GM21737 (cell line): ENCODE measurements at regions not wholly inside any gene's neighbourhood (a gene's known extent, or its start where the extent isn't known, plus 50 kb on each side); places are given as distances from the start of the nearest gene placed in this dataset.

Experiments
- ATAC-seq: cut with Tn5 transposase; IDR thresholded peaks from one replicate; pipeline ENCODE4 v1.9.1; 2021; ENCODE audit warnings: mild to moderate bottlenecking, moderate library complexity; ENCODE audit not compliant: unreplicated experiment

DNA sequence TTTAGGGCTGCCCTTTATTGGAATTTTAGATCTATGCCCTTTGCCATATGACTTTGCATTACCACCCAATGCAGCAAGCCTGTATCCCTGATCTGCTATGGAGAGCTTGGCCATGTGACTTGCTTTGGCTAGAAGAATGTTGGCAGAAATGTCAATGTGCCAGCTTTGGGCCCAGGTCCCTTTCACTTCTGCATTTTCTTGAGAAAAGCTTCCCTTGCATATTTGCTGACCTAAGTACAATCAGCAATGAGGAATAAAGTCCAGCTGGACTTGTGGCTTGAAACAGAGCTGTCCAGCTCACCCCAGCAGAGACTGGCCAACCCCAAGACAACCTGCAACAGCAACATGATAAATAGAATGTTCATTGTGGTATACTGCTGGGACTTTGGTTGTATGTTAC, 135.9 kb downstream of the PAH start:
- ATAC-seq = no peak

DNA sequence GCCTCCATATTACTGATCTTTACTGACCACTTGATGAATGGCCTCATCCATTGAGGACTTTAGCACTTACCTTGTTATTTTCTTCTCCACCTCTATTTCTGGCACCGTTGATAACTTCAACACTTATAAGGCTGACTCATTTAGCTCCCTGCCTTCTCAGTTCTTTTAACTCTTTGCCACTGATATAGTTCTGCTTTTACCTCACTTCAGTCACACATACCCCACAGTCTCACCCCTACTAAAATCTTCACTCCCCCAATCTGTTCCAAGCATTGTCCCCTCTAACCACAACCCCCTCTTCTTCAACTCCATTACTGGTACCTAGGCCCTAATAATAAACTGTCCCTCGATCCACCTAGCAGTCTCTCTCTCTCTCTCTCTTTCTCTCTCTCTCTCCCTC, 141.0 kb downstream of the PAH start:
- ATAC-seq = no peak

DNA sequence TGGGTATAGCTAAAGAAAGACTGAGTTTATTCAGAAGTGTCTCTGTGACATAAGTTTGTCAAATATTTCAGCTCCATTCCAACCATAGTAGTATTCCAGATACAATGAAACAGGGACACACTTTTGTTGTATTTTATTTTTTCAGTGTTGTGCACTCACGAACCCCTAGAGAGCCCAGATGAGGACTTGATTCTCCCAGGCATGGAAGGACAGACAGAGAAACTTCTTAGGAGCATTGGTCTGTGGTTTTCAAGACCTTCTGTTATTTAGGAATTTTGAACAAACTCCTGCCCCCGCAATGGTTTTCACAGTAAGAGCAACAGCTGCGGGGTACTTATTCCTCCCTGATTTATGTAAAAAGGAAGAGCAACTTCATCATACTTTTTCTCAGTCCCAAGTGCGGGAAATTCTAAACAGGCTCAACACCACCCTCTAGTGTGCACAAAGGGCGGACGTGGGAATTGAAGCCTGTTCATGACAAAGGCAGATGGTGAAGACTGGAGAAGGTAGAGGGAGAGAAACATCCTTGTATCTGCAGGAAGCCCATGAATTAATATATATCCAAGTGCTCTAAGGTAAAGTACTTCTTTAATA, 147.6 kb downstream of the PAH start:
- no peak for ATAC-seq

DNA sequence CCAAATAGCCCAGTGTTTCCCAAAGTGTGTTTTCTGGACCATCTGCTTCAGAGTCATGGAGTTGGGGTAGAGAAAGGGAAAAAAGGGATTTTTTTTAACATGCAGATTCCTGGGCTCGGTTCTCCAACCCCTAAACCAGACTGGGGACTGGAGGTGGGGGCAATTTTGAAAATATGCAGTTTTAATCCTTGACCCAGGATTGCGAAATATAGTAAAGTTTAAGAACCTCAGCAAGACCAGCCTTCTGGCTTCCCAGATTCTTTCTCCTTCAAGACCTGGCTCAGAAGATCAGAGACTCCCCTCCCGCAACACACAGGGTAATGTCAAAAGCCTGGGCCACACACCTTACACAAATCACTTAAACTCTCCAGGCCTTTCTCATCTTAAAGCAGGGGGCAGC, 150.1 kb downstream of the PAH start:
- no peak for ATAC-seq

DNA sequence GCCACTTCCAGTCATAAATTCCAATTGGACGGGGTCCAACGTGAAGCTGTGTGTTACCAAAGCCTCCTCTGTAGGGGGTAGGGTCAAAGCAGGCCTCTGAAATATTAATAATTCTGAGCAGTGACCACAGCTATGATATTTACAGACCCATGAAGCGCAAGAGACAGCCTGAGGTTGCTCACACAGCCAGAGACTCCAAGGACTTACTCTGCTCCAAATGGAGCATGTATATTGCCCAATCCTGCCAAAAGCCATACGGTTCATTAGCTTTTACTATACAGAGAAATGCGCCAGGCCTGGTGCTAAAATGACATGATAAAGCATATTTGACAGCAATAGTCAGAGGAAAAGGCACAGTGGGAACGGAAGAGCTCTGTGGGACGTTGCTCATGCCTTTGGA, 151.3 kb downstream of the PAH start:
- no peak for ATAC-seq

DNA sequence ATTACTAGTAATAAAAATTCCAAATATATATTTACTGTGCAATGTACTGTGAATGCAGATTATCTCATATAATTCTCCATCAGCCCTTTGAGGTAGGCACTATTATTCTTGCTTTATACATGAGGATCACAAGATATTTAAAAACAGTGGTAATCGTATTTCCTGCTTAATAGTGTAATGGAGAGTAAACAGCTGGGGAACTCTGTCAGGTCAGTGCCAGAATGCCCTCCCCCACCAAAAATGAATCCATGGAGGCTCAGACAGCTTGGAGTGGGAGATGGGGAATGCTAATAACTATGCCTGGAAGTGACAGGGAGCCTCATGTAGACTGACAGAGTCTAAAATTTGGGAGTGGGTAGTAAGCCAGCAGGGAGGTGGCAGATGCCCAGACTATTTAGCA, 153.6 kb downstream of the PAH start:
- no peak for ATAC-seq

DNA sequence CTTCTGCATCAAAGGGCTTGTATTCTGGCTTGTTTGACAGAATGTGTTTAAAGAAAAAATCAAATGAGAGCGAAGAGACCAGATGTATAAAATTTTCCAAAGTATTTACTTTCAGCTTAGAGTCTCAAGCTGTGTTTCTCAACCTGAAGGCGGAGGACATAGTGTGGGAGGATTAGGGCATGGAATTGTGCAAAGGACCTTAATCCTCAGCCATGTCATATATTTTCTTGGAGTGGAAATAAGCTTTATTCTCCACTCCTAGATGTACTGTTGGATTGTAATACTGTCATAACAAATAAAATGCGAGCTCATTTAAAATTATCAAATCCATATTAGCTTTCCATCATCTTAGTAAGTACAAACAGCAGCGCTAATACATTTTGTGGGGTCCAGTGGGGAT, 154.0 kb downstream of the PAH start:
- ATAC-seq = no peak

DNA sequence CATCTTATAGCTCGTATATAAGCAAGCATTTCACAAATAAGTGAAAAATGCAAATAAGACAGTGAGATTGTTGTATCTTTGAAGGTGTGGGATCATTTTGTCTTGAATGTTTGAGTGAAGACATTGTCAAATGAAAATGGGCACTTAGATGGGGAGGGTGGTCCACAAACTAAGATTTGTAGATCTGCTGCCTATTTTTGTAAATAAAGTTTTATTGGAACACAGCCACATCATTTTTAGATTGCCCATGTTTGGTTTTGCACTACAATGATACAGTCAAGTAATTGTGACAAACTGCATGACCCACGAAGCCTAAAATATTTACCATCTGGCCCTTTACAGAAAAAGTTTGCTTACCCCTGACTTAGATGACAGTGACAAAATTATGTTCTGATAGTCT, 156.7 kb downstream of the PAH start:
- ATAC-seq = no peak

DNA sequence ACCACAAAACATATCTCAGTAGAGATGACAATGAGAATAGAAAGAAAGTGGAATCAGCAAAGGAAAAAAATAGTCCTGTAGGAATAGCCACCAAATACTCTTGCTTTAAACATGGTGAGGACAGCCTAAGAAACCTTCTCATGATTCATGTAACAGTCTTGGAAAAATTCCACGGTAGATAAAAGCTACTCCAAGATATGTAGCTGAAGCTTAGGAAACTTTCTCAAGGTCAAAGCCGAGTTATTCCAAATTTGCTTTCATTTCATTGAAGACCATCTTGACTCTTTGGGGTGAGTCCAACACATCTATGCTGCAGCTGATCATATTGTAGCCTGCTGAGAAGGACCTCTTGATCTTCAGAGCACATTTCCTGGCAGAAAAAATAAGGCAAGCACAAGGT, 157.6 kb downstream of the PAH start:
- ATAC-seq = no peak

DNA sequence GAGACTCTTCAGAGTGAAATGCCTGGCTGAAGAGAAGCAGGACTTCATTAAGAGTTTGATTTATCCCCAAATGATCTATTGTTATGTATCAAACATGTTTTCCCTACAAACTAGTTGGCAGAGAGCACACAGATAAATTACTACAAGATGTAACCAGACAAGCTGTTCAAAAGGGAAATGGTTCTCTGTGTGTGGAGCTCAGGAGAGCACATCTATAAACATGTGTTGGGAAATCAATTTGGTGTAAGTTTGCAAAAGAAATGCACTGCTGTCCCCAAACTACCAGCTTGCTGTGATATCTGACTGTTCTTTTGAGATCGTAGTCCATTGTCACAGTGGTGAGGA, 159.2 kb downstream of the PAH start:
- ATAC-seq = no peak

DNA sequence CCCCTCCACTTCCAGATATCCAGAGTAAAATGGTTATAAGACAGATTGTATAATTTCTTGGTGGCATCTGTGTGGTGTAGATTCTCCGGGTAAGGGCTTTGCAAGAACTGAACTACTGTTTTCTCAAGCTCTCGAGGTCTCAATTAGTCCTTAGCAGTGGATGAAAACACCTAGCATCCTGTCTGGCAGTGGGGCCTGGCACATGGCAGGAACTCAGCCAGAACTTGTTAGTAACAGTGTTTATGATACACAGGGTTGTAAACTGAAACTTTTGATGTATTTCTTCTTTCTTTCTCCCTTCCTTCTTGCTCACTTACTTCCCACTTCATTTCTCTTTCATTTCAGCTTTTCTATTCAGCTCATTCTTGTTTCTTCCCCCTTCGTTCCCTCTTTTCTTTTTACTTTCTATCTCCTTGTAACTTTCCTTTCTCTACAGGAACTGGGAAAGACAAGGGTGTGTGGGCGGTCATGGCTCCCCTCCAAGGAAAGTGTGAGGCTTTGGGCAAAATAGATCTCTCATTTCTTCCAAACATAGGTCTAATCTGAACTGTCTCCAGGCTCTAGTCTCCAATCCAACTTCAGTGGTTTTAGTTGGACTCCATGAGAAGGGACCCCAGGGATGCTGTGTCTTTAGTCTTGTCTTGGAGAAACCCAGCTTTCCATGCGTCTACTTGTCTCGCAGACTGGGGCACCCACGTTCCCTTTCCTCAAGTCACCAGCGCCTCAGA, 159.7 kb downstream of the PAH start:
- ATAC-seq = no peak

DNA sequence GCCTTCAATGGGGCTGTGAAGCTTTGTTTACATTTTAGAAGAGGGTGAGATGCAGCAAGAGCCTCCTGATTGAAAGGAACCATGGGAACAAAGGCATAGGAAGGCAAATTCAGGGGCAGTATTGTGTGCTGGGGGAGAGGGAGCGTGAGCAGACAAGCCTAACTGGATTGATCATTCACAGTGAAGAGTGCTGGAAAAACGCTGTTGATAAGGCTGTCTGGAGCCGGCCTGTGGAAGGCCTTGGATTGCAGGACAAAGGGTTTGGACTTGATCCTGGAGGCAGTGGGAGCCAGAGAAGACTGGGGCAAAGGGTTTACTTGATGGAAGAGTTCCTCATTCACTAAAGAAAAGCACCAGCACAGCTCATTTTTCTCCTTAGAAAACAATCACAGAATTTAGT, 160.5 kb downstream of the PAH start:
- ATAC-seq = no peak

DNA sequence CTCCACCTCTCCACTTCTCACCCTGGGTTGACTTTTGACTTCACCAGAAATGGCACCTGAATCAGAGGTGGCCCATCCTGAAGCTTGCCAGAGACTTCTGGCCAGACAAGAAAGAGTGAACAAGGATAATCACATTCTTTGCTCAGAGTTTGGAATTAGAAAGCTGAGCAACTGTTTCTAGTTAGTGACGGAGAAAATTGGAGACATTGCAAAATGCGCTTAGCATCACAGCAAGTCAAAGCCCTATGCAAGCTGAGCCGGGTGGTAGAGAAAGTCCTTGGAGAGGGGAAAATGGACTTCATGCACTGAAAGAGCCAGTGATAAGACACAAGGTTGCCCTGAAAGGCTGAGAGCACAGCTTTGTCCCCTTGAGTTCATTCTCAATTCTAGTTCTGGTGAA, 161.8 kb downstream of the PAH start:
- no peak for ATAC-seq

DNA sequence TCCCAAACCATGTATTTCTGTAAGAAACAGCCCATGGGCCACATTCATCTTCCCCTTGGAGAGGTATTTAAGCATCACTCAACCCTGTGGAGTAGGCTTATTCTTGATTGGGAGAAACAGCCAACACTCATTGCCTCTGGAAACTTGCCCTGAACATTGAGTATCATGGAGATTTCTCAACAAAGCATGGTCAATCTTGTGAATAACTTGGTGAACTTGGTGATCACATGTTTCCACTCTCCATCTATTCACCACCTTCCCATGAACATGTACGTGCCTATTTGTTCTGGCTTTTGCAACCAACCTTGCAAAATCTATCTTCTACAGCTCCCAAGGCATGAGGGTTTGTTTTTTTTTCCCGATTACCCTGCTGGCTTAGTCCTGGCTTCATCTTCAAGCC, 163.2 kb downstream of the PAH start:
- ATAC-seq = no peak

DNA sequence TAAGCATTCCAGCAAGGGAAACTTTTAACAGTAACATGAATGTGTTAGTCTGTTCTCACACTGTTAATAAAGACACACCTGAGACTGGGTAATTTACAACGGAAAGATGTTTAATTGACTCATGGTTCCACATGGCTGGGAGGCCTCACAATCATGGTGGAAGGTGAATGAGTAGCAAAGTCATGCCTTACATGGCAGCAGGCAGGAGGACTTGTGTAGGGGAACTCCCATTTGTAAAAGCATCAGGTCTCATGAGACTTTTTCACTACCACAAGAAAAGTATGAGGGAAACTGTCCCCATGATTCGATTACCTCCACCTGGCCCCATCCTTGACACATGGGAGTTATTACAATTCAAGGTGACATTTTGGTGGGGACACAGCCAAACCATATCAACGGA, 168.3 kb downstream of the PAH start:
- no peak for ATAC-seq

DNA sequence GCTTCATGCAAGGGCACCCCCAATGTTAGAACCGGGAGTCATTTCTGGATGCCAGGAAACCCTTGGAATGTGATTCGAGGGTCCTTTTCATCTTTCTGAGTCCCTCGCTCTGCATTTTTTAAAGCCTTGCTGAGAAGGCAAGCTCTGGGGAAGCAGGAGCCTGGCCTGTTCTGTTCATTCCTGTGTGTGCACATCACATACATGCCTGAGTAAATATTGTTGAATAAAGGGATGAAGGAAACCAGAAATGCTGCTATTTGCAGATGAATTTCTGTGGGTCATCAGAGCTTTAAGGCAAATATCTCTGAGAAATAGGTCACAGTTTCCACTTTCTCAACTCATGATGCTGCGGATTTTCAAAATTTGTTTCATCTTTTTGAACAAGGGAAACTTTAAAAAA, 170.1 kb downstream of the PAH start:
- ATAC-seq = no peak

DNA sequence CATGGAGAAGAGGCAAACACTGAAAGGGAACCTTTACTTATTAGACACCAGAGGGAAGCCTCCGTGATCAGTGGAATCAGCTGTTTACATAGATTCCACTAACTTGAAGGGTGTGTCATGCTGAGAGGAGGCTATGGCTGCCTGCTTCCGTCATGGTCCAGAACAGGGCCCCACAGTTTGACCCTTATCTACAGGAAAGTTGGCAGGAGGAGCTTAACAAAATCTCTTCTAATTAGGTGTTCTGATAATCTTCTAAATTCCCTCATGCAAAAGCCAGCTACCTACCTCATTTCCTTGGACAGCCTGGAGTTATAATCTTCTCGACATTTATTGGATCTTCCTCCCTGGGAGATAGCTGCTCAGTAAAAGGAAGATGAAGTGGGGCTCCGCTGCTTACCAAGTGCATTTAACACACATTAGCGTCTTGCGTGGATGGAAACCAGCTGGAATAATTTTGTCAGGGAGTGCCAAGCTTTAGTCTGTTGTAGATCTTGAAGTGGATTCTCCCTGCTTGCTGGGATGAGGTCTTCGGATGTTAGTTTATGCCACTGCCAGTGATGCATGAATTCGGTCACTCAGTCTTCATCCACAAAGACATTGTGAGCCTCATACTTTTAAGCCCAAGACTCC, 171.0 kb downstream of the PAH start:
- ATAC-seq = no peak

DNA sequence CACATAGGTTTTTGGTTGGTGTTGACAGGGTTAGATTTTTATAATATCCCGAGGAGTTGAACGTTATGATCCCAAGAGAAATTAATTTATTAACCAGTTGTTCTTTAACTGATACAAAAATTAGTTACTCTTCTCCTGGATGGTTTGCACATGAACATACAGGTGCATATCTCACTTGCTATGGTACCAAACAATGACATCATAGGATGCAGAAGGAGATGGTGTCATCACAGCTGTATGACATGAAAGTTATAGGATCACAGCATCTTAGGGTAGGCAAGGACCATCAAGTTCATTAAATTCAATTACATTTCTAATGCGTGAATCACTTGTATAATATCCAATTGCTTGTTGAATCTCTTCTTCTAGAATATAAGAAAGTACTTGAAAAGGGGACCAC, 175.8 kb downstream of the PAH start:
- ATAC-seq = no peak

DNA sequence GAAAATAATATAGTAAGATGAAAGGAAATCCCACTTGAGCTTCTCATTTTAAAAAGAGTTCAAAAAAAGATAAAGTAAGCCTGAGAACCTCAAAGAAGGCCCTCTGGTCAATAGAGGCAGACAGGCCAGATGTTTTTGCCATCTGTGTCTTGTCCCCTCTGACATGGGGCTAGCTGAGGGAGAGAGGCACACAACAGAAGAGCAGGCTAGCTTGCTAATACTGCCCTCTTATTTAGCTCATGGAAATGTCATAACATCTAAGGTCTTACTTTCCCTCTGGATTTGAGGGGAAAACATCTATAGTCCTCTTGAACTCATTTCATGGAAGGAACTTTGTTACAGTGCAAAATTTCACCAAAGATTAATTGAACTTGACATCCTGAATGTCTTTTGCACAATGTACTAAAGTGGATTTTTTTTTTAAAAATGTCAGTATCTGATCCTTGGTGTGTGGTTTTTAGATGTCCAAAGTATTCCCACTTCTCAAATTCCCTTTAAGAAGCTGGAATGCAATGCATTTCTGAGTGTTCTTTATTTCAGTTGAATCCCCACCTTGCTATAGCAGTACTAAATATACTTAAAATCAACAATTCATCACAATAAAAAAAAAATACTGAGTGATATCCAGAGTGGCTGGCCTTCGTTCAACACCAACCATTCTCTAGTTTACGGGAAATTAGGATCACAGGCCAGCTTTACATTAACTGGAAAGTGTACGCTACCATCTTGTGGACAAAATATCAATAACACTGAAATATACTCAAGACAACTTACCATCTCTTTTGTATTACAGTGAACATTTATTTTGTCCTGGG, 176.7 kb downstream of the PAH start:
- ATAC-seq = no peak

DNA sequence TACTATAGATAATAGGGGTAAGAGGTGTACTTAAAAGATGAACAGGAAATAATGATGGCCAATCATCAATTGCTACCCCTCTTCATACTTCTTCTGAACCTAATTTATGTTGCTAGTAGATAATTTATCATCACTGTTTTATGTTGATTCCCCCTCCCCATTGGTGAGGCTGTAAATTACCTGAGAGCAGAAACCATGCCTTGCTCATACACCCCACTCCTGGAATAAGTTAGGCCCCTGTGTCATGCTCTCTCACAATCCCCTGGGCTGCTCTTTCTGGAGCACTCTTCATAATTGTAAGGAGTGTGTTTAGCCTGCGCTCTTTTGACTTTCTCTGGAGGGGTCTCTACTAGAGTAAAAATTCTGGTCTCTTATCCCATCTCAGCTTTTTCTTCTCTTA, 180.7 kb downstream of the PAH start:
- no peak for ATAC-seq

DNA sequence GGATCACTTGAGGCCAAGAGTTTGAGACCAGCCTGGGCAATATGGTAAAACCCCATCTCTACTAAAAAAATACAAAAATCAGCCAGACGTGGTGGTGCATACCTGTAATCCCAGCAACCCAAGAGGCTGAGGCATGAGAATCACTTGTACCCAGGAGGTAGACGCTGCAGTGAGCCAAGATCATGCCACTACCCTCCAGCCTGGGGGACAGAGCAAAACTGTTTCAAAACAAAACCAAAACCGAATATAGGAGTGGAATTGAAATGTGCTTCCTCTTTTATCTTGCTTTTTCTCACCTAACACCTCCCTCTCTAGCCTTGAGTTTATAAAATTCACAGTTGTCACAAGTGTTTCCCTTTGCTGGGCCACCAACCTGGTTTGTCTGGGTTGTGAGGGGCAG, 181.9 kb downstream of the PAH start:
- peak; percentile 91 for ATAC-seq

DNA sequence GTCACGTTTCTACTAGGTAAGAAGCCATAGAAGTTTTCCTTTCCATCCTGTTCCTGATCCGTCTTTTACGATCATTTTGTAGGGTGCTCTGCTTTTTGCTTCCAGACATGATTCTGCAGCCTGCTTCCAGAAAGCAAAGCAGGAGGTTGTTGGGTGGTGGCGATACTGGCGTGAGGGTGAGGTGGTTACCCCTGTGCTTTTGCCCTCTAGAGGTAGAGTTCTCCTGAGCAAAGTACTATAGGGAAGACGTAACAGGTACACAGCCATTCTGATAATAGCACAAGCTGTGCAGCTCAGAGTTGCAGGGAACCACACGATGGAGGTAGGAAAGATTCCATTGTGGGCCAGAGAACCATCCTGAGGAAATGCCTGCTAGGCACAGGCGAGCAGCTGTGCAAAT, 186.0 kb downstream of the PAH start:
- no peak for ATAC-seq
